ENCODE measurements at regions not wholly inside any gene's neighbourhood (a gene's known extent, or its start where the extent isn't known, plus 50 kb on each side); places are given as distances from the start of the nearest gene placed in this dataset.
A peak's percentile ranks its signal among the peaks of the same experiment; 100 is the strongest.
"Not testable (repeated sequence)": the region's sequence is repeated elsewhere in the genome, so short reads cannot be mapped to it uniquely, and the experiment has no call there.

DNA sequence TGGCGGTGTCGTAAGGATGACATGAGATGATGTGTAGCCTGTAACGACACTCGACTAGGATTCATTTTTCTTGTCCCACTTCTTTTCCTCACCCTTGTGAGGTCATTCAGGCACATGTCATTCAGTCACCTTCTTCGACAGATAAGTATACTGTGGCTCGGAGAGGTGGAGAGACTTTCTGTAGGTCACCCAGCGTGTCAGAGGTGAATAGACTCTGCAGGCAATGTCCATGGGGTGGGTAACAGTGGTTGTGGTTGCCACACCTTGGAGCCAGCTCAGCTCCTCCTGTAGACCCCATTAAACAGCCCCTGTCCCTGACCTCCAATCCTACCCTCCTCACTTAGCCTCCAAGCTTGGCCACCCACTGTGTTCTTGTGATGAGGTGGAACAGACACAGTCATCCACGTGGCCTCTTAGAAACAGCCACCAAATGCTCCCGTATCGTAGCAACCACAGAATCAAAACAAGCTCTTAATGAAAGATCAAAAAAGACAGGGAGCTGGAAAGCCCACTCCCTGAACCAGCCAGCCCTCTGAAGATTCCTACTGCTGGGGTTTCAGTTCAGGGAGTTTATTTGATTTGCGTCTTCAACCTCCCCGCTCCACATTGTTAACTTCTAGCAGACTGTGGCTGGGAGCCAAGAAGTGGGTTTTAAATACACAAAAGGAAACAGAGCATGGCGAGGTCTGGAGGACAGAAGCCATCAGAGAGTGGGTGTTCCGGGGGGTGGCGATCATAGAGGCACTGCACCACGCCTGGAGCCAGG lies 89.0 kb upstream of the GRK3 start:
- Histone ChIP-seq H3K27me3 (ENCODE audit: low read depth) (no peaks in the 10 kb centered on the region), H3K36me3 (no peaks in the 10 kb centered on the region), H3K27ac (no peak overlapping the region), H3K4me3 (no peak overlapping the region), H3K9me3 (no peaks in the 10 kb centered on the region), H3K4me1 (peaks cover 9% of the 10 kb centered on the region)
- TF ChIP-seq, protein P1, sequence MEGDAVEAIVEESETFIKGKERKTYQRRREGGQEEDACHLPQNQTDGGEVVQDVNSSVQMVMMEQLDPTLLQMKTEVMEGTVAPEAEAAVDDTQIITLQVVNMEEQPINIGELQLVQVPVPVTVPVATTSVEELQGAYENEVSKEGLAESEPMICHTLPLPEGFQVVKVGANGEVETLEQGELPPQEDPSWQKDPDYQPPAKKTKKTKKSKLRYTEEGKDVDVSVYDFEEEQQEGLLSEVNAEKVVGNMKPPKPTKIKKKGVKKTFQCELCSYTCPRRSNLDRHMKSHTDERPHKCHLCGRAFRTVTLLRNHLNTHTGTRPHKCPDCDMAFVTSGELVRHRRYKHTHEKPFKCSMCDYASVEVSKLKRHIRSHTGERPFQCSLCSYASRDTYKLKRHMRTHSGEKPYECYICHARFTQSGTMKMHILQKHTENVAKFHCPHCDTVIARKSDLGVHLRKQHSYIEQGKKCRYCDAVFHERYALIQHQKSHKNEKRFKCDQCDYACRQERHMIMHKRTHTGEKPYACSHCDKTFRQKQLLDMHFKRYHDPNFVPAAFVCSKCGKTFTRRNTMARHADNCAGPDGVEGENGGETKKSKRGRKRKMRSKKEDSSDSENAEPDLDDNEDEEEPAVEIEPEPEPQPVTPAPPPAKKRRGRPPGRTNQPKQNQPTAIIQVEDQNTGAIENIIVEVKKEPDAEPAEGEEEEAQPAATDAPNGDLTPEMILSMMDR (IDR thresholded peaks at IDR 0.05) = no peak
- no peak for DNase-seq
- peak; percentile 52 to 59 for ATAC-seq
- intact Hi-C loops (cut with DNase I) = no loop called here

DNA sequence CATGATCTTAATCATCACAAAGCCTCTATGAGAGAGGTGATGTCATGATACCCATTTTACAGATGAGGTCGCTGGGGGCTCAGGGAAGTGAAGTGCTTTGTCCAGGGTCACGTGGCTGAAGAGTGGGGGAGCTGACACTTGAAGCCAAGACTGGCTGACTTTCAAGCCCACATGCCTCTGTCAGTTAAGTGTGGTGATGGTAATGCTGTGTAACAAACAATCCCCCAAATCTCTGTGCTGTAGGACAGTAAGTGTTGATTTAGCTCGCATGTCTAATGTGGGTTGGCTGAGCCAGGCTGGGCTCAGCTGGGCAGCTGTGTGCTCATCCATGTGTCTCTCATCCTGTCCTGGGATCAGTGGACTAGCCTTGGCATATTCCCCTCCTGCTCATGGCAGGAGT lies 87.1 kb upstream of the GRK3 start:
- H3K27ac ChIP-seq = no peak overlapping the region
- no peaks in the 10 kb centered on the region for H3K27me3 ChIP-seq (ENCODE audit: low read depth)
- H3K9me3 ChIP-seq = no peaks in the 10 kb centered on the region
- ATAC-seq = no peak
- no peak for DNase-seq
- peaks cover 9% of the 10 kb centered on the region for H3K4me1 ChIP-seq
- TF ChIP-seq, protein P1 (IDR thresholded peaks at IDR 0.05) = no peak
- H3K4me3 ChIP-seq = no peak overlapping the region
- no peaks in the 10 kb centered on the region for H3K36me3 ChIP-seq
- intact Hi-C loops (cut with DNase I) = no loop called here

DNA sequence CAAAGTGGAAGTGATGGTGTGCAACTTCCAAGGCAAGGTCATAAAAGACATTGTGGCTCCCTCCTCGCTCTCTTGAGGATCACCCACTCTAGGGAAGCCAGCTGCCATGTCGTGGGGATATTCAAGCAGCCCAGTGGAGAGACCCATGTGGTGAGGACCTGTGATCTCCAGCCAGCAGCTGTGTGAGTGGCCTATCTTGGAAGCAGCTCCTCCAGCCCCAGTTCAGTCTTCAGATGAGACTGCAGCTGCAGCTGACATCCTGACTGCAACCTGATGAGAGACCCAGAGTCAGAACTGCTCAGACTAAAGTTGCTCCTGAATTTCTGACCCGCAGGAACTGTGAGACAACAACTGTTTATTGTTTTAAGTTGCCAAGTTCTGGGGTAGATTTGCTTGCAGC lies 86.4 kb upstream of the GRK3 start:
- intact Hi-C loops (cut with DNase I) = no loop called here
- Histone ChIP-seq H3K27me3 (ENCODE audit: low read depth) (no peaks in the 10 kb centered on the region), H3K36me3 (no peaks in the 10 kb centered on the region), H3K9me3 (no peaks in the 10 kb centered on the region), H3K4me3 (no peak overlapping the region), H3K4me1 (peaks cover 9% of the 10 kb centered on the region), H3K27ac (no peak overlapping the region)
- ATAC-seq = no peak
- DNase-seq = no peak
- TF ChIP-seq, protein P1 (IDR thresholded peaks at IDR 0.05) = no peak

DNA sequence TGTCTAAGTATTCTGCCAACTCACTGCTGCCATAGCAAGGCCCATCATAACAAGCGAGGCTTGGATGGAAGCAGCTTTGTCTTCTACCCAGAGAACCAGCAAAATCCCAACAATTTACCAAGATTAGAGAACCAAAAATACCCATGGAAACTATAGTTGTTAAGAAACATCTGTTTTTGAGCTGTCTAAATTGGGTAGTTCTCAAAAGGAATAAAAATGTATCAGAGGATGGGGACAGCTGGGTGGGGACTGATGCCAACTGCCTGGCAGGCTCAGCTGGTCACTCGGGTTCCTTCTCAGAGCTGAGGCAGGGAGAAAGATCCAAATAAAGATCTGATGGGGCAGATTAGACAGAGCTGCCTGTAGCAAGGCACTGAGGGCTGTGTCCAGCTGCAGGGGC lies 85.9 kb upstream of the GRK3 start:
- ATAC-seq (no peak), DNase-seq (no peak)
- H3K4me1 ChIP-seq = peaks cover 9% of the 10 kb centered on the region
- TF ChIP-seq, protein P1 (IDR thresholded peaks at IDR 0.05) = no peak
- no peaks in the 10 kb centered on the region for H3K27me3 ChIP-seq (ENCODE audit: low read depth)
- H3K27ac ChIP-seq = no peak overlapping the region
- H3K9me3 ChIP-seq = no peaks in the 10 kb centered on the region
- intact Hi-C loops (cut with DNase I) = no loop called here
- no peaks in the 10 kb centered on the region for H3K36me3 ChIP-seq
- no peak overlapping the region for H3K4me3 ChIP-seq

DNA sequence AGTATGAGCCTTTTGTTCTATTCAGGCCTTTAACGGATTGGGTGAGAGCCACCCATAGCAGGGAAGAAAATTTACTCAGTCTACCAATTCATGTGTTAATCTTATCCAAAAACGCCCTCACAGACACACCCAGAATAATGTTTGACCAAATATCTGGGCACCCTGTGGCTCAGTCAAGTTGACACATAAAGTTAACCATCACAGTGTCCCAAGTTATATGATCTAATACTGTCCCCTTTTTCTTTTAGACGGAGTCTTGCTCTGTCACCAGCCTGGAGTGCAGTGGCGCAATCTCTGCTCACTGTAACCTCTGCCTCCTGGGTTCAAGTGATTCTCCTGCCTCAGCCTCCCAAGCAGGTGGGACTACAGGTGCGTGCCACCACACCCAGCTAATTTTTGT lies 83.6 kb upstream of the GRK3 start:
- DNase-seq; H3K27ac ChIP-seq; H3K4me3 ChIP-seq; intact Hi-C loops (cut with DNase I); ATAC-seq; H3K27me3 ChIP-seq (ENCODE audit: low read depth); H3K9me3 ChIP-seq; H3K36me3 ChIP-seq; H3K4me1 ChIP-seq: not testable (repeated sequence)

DNA sequence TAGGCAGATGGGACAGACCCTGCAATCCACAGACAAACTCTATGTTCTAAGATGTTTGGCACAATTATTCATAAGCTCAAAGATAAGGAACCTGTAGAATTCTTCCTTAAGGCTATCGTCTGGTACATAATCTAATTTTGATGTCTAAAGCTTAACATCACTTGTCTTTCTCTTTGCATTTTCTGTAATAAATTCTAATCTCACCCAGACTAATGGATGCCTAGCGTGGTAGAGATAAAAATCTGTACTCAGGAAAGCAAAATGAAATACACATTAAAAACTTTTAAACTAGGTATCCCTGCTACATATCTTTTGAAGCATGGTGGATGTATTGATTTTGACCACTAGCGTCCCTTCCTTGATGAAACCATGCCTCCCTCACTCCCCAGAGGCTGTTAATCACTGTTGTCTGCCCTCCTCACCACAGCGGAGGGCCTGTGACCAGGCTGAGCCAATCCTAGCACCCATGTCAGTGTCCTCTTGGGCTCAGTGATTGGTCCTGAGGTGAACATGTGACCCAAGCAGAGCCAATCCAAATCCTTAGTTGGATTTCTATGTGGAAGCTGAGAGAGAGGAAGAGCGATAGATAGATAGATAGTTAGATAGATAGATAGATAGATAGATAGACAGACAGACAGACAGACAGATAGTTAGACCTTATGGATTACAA lies 82.2 kb upstream of the GRK3 start:
- ATAC-seq (no peak), DNase-seq (no peak)
- intact Hi-C loops (cut with DNase I) = no loop called here
- Histone ChIP-seq H3K27ac (no peak overlapping the region), H3K4me3 (no peak overlapping the region), H3K4me1 (no peaks in the 10 kb centered on the region), H3K9me3 (no peaks in the 10 kb centered on the region), H3K36me3 (no peaks in the 10 kb centered on the region), H3K27me3 (ENCODE audit: low read depth) (no peaks in the 10 kb centered on the region)
- TF ChIP-seq, protein P1 (IDR thresholded peaks at IDR 0.05) = no peak
